ENCODE measurements at regions not wholly inside any gene's neighbourhood (a gene's known extent, or its start where the extent isn't known, plus 50 kb on each side); places are given as distances from the start of the nearest gene placed in this dataset.

GRCh38 chr4:115294717-115295116 is 181.3 kb upstream of the NDST4 start:
- TF ChIP-seq POLR2AphosphoS5 (IDR thresholded peaks at IDR 0.05; ENCODE audit: low read depth, low read length) (no peak), REST (IDR thresholded peaks at IDR 0.05; ENCODE audit: insufficient read depth in 1 of 2, low read depth in 2 of 2, low read length in 1 of 2) (no peak), SIN3A (IDR thresholded peaks at IDR 0.05; ENCODE audit: borderline replicate concordance, insufficient read depth, low read depth, low read length) (no peak), CTCF (IDR thresholded peaks at IDR 0.05) (no peak), TCF7L2 (IDR thresholded peaks at IDR 0.05; ENCODE audit: low read depth, low read length) (no peak)
- H3K9me3 ChIP-seq (ENCODE audit: control insufficient read depth, insufficient read depth, low read depth, low read length): no peaks in the 10 kb centered on the region
- ChIA-PET CTCF (no interaction called here), POLR2A (no interaction called here)
- no peak overlapping the region for H3K27ac ChIP-seq (ENCODE audit: low read length)
- no peaks in the 10 kb centered on the region for H3K4me1 ChIP-seq (ENCODE audit: control insufficient read depth, insufficient read depth, low read length)
- no peak overlapping the region for H3K4me3 ChIP-seq (ENCODE audit: low read depth in 2 of 2, low read length in 2 of 2)
- in situ Hi-C loops (cut with HindIII; ENCODE audit: low pct_unique_long_range_greater_than_20kb, low sequenced_read_pairs) (no loop called here), intact Hi-C loops (cut with micrococcal nuclease; ENCODE audit: unreplicated experiment) (no loop called here)
- H3K27me3 ChIP-seq (ENCODE audit: control insufficient read depth, insufficient read depth, low read length): no peaks in the 10 kb centered on the region
- ATAC-seq (no peak), DNase-seq (ENCODE audit: low read depth, low spot score) (no peak)
- no TSS peak for BruUV-seq (replicated peaks)
- H3K36me3 ChIP-seq (ENCODE audit: control insufficient read depth, insufficient read depth, low read length): no peaks in the 10 kb centered on the region

GRCh38 chr4:115293093-115293462 is 179.7 kb upstream of the NDST4 start:
- Histone ChIP-seq H3K27ac (ENCODE audit: low read length) (no peak overlapping the region), H3K4me3 (ENCODE audit: low read depth in 2 of 2, low read length in 2 of 2) (no peak overlapping the region), H3K36me3 (ENCODE audit: control insufficient read depth, insufficient read depth, low read length) (no peaks in the 10 kb centered on the region), H3K27me3 (ENCODE audit: control insufficient read depth, insufficient read depth, low read length) (no peaks in the 10 kb centered on the region), H3K9me3 (ENCODE audit: control insufficient read depth, insufficient read depth, low read depth, low read length) (no peaks in the 10 kb centered on the region), H3K4me1 (ENCODE audit: control insufficient read depth, insufficient read depth, low read length) (no peaks in the 10 kb centered on the region)
- TF ChIP-seq TCF7L2 (IDR thresholded peaks at IDR 0.05; ENCODE audit: low read depth, low read length) (no peak), REST (IDR thresholded peaks at IDR 0.05; ENCODE audit: insufficient read depth in 1 of 2, low read depth in 2 of 2, low read length in 1 of 2) (no peak), SIN3A (IDR thresholded peaks at IDR 0.05; ENCODE audit: borderline replicate concordance, insufficient read depth, low read depth, low read length) (no peak), POLR2AphosphoS5 (IDR thresholded peaks at IDR 0.05; ENCODE audit: low read depth, low read length) (no peak), CTCF (IDR thresholded peaks at IDR 0.05) (no peak)
- no TSS peak for BruUV-seq (replicated peaks)
- no peak for DNase-seq (ENCODE audit: low read depth, low spot score)
- intact Hi-C loops (cut with micrococcal nuclease; ENCODE audit: unreplicated experiment): no loop called here
- ChIA-PET POLR2A (no interaction called here), CTCF (no interaction called here)
- no peak for ATAC-seq
- in situ Hi-C loops (cut with HindIII; ENCODE audit: low pct_unique_long_range_greater_than_20kb, low sequenced_read_pairs): no loop called here
